ENCODE measurements at regions not wholly inside any gene's neighbourhood (a gene's known extent, or its start where the extent isn't known, plus 50 kb on each side); places are given as distances from the start of the nearest gene placed in this dataset.
"Not testable (repeated sequence)": the region's sequence is repeated elsewhere in the genome, so short reads cannot be mapped to it uniquely, and the experiment has no call there.

DNA sequence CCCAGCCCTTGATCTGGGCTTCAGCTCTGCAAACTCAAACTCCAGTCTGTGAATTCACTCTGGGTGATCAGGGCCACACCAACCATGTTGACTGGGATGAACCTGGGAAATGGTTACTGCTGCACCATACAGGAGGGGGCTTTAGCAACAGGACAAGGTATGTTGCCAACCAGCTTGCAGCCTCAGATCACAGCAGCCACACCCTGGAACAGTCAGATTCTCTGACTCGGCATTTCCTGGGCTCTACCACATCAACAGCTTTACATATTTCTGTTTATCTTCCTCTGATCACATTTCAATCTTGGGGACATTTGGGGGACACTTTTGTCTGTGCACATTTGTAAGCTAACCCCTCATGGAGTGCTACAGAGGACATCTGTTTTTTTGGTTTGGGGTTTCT, 267.0 kb upstream of the NCAM1 start:
- Histone ChIP-seq H3K27ac (ENCODE audit: low read depth, low read length) (no peak overlapping the region), H3K27me3 (ENCODE audit: control insufficient read depth, insufficient read depth, low read length) (no peaks in the 10 kb centered on the region), H3K9me3 (ENCODE audit: control insufficient read depth, insufficient read depth, low read length) (no peaks in the 10 kb centered on the region), H3K4me1 (ENCODE audit: control insufficient read depth, insufficient read depth, low read length) (no peaks in the 10 kb centered on the region), H3K4me3 (ENCODE audit: low read depth, low read length) (no peak overlapping the region), H3K36me3 (ENCODE audit: control insufficient read depth, insufficient read depth, low read length) (no peaks in the 10 kb centered on the region), H3K9ac (ENCODE audit: low read depth, low read length) (no peak overlapping the region)

DNA sequence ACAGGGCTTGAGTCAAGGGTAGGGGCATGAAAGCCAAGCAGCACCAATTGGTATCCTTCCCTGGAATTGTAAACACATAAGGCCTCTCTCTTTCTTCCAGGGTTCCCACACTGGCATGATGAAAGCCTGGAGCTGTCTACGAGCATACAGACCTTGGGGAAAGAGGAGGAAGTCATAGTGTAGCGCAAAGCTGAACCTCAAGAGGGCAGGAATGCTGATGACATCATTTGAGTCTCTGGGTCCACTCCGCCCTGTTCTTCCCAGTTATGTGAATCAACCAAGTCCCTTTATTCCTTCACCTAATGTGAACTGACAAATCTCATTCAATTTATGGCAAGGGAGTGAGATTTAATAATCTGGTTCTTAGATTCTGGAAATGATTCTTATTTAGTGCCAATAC, 266.4 kb upstream of the NCAM1 start:
- no peaks in the 10 kb centered on the region for H3K9me3 ChIP-seq (ENCODE audit: control insufficient read depth, insufficient read depth, low read length)
- no peaks in the 10 kb centered on the region for H3K36me3 ChIP-seq (ENCODE audit: control insufficient read depth, insufficient read depth, low read length)
- H3K27me3 ChIP-seq (ENCODE audit: control insufficient read depth, insufficient read depth, low read length): no peaks in the 10 kb centered on the region
- H3K4me1 ChIP-seq (ENCODE audit: control insufficient read depth, insufficient read depth, low read length): no peaks in the 10 kb centered on the region
- no peak overlapping the region for H3K4me3 ChIP-seq (ENCODE audit: low read depth, low read length)
- H3K27ac ChIP-seq (ENCODE audit: low read depth, low read length): no peak overlapping the region
- no peak overlapping the region for H3K9ac ChIP-seq (ENCODE audit: low read depth, low read length)

DNA sequence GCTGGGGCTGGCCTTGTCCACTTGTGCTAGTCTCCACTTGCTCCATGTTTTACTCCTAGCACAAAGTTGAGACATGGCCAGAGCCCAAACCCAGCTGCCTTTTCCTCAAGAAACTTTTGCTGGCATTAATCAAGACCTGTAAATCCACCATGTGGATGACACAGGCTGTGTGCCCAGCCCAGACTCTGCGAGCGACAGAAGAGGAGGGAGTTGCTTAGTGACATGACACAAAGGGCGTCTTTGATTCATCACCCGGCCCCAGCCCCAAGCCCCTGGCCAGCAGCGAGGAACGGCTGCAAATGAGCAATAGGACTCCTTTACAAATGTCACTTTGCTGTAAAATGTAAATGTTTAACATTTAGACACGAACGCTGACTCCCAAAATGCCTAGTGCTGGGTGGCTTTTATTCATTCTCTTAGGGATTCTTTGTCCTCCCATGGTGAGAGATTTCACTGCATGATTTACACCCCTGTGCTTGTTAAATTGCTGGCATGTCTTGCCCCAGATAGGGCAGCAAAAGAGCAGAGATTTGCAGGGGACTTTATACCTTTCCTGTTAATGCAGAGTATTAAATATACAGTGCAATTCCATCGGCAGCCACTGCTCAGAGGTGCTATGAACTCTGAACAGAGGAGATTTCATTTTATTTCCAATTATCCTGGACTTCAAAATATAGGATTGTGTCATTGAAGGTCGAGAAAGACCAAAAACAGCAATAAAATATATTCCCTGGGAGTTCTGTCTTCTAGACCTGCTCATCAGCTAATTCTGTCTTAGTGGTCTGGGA, 263.6 kb upstream of the NCAM1 start:
- H3K27ac ChIP-seq (ENCODE audit: low read depth, low read length): no peak overlapping the region
- H3K36me3 ChIP-seq (ENCODE audit: control insufficient read depth, insufficient read depth, low read length): no peaks in the 10 kb centered on the region
- no peaks in the 10 kb centered on the region for H3K27me3 ChIP-seq (ENCODE audit: control insufficient read depth, insufficient read depth, low read length)
- H3K4me1 ChIP-seq (ENCODE audit: control insufficient read depth, insufficient read depth, low read length): no peaks in the 10 kb centered on the region
- no peaks in the 10 kb centered on the region for H3K9me3 ChIP-seq (ENCODE audit: control insufficient read depth, insufficient read depth, low read length)
- no peak overlapping the region for H3K4me3 ChIP-seq (ENCODE audit: low read depth, low read length)
- no peak overlapping the region for H3K9ac ChIP-seq (ENCODE audit: low read depth, low read length)

DNA sequence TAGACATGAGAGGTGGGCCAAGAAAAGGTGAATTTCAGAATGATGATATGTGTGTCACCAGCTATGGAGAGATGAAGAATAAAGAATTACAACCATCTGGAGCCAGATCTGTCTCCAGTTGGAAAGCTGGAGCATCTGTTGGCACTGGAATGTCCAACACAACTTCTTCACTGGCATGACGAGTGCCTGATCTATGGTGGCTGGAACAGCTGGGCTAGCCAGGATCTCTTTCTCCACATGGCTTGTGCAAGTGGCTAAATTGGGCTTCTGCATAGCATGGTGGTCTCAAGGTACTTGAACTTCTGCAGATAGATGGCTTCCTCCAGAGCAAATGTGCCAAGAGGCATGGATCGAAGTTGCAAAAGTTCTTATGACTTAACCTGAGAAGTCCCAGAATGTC, 256.1 kb upstream of the NCAM1 start:
- H3K4me3 ChIP-seq (ENCODE audit: low read depth, low read length): no peak overlapping the region
- no peak overlapping the region for H3K9ac ChIP-seq (ENCODE audit: low read depth, low read length)
- H3K4me1 ChIP-seq (ENCODE audit: control insufficient read depth, insufficient read depth, low read length): no peaks in the 10 kb centered on the region
- no peaks in the 10 kb centered on the region for H3K9me3 ChIP-seq (ENCODE audit: control insufficient read depth, insufficient read depth, low read length)
- no peak overlapping the region for H3K27ac ChIP-seq (ENCODE audit: low read depth, low read length)
- no peaks in the 10 kb centered on the region for H3K27me3 ChIP-seq (ENCODE audit: control insufficient read depth, insufficient read depth, low read length)
- H3K36me3 ChIP-seq (ENCODE audit: control insufficient read depth, insufficient read depth, low read length): no peaks in the 10 kb centered on the region

DNA sequence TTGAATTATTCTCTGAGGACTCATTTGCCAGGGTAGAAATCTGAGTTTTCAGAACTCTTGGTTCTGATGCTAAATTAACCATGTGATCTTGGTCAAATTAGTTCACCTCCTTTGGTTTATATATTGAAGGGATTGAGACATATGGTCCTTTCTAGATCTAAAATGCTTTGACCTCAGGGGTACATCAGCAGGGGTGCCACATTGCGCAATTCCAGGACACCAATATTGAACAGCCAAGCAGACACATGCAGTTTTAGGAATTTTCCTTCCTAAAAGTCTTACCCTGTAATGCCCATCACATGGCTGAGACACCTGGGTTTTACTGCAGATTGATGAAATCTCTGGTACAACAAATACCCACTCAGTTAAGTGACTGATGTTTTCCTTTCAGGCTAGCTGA, 254.4 kb upstream of the NCAM1 start:
- H3K4me1 ChIP-seq (ENCODE audit: control insufficient read depth, insufficient read depth, low read length): no peaks in the 10 kb centered on the region
- no peak overlapping the region for H3K27ac ChIP-seq (ENCODE audit: low read depth, low read length)
- H3K9ac ChIP-seq (ENCODE audit: low read depth, low read length): no peak overlapping the region
- H3K4me3 ChIP-seq (ENCODE audit: low read depth, low read length): no peak overlapping the region
- H3K9me3 ChIP-seq (ENCODE audit: control insufficient read depth, insufficient read depth, low read length): no peaks in the 10 kb centered on the region
- no peaks in the 10 kb centered on the region for H3K27me3 ChIP-seq (ENCODE audit: control insufficient read depth, insufficient read depth, low read length)
- H3K36me3 ChIP-seq (ENCODE audit: control insufficient read depth, insufficient read depth, low read length): no peaks in the 10 kb centered on the region

DNA sequence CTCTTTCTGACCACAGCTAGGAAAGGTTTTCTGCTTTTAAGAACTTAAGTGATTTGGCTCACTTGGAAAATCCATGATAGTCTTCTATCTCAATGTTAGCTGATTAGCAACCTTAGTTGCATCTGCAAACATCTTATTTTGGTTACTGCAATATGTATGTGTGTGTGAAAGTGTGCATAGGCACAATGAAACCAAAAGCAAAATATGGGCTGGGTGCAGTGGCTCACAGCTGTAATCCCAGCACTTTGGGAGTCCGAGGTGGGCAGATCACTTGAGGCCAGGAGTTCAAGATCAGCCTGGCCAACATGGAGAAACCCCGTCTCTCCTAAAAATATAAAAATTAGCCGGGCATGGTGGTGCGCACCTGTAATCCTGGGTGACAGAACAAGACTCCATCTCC, 246.9 kb upstream of the NCAM1 start:
- not testable (repeated sequence) for H3K9me3 ChIP-seq (ENCODE audit: control insufficient read depth, insufficient read depth, low read length); H3K27ac ChIP-seq (ENCODE audit: low read depth, low read length); H3K4me1 ChIP-seq (ENCODE audit: control insufficient read depth, insufficient read depth, low read length); H3K4me3 ChIP-seq (ENCODE audit: low read depth, low read length); H3K36me3 ChIP-seq (ENCODE audit: control insufficient read depth, insufficient read depth, low read length); H3K9ac ChIP-seq (ENCODE audit: low read depth, low read length); H3K27me3 ChIP-seq (ENCODE audit: control insufficient read depth, insufficient read depth, low read length)

DNA sequence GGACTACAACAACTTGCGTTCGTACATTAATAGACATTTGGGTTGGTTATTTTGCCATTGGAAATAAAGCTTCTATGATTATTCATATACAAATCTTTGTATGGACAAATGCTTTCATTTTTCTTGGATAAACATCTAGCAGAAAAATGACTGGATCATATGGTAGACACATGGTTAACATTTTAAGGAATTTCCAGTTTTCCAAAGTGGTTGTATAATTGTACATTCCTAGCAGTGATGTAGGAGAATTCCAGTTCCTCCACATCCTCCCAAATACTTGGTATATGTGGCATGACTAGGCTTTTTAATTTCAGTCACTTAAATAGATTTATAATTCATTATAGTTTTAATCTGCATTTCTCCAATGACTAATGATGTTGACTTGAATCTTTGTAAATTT, 246.2 kb upstream of the NCAM1 start:
- H3K9me3 ChIP-seq (ENCODE audit: control insufficient read depth, insufficient read depth, low read length): no peaks in the 10 kb centered on the region
- no peak overlapping the region for H3K9ac ChIP-seq (ENCODE audit: low read depth, low read length)
- no peaks in the 10 kb centered on the region for H3K4me1 ChIP-seq (ENCODE audit: control insufficient read depth, insufficient read depth, low read length)
- no peaks in the 10 kb centered on the region for H3K27me3 ChIP-seq (ENCODE audit: control insufficient read depth, insufficient read depth, low read length)
- no peaks in the 10 kb centered on the region for H3K36me3 ChIP-seq (ENCODE audit: control insufficient read depth, insufficient read depth, low read length)
- H3K27ac ChIP-seq (ENCODE audit: low read depth, low read length): no peak overlapping the region
- H3K4me3 ChIP-seq (ENCODE audit: low read depth, low read length): no peak overlapping the region

DNA sequence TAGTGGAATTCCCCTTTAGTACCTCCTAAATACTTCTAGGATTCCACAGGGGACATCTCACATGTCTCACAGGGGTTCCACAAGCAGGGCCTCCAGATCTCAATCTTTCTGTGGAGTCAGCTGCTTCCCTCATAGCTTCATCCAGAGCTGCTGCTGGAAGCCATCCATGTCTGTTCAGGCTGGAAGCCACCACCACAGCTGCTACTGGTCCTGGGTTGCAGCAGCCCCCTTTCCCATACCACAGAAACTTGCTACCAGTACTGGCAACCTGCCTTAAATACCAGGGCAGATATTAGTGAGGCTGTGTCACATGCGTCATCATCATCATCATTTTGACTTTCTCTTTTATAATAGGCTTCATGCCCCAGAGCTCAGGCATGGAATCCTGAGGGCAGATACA, 242.7 kb upstream of the NCAM1 start:
- H3K27ac ChIP-seq (ENCODE audit: low read depth, low read length): no peak overlapping the region
- H3K4me1 ChIP-seq (ENCODE audit: control insufficient read depth, insufficient read depth, low read length): no peaks in the 10 kb centered on the region
- H3K27me3 ChIP-seq (ENCODE audit: control insufficient read depth, insufficient read depth, low read length): no peaks in the 10 kb centered on the region
- no peaks in the 10 kb centered on the region for H3K9me3 ChIP-seq (ENCODE audit: control insufficient read depth, insufficient read depth, low read length)
- no peak overlapping the region for H3K9ac ChIP-seq (ENCODE audit: low read depth, low read length)
- H3K4me3 ChIP-seq (ENCODE audit: low read depth, low read length): no peak overlapping the region
- no peaks in the 10 kb centered on the region for H3K36me3 ChIP-seq (ENCODE audit: control insufficient read depth, insufficient read depth, low read length)

DNA sequence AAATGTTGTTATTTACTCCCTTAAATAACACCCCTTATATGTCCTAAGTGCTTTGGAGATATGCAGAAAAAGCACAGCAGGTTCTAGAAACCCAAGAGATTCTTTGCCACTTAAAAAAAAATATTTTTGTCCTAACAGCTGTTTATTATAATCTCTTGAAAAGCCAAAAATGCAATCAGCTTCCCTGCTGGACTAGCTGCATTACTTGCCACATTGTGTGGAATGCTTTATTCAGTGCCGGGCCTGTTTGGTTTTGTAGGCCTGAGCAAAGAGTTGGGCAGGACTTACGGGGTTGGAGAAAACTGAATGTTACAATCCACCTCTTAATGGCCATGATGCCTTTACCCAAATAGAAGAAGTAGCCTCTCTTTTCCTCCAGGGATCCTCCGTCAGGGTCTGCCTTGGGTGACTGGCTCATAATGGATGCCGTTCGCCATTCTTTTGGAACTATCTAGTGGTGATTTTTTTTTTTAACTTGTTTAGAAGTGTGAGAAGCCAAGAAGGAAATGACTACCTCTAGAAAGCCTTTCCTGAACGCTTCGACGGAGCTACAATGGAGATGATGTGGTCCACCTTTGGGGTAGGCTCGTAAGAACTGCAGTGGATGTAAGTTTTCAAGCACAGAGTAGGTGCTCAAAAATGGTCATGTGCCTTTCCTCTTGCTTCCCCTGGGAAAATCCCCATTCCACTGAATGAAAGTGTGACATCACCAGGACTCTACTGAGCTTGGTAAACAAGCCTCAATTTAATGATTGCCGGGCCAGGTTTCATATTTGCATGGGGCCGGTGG, 241.3 kb upstream of the NCAM1 start:
- Histone ChIP-seq H3K9ac (ENCODE audit: low read depth, low read length) (no peak overlapping the region), H3K27ac (ENCODE audit: low read depth, low read length) (no peak overlapping the region), H3K4me1 (ENCODE audit: control insufficient read depth, insufficient read depth, low read length) (no peaks in the 10 kb centered on the region), H3K4me3 (ENCODE audit: low read depth, low read length) (no peak overlapping the region), H3K36me3 (ENCODE audit: control insufficient read depth, insufficient read depth, low read length) (no peaks in the 10 kb centered on the region), H3K9me3 (ENCODE audit: control insufficient read depth, insufficient read depth, low read length) (no peaks in the 10 kb centered on the region), H3K27me3 (ENCODE audit: control insufficient read depth, insufficient read depth, low read length) (no peaks in the 10 kb centered on the region)

DNA sequence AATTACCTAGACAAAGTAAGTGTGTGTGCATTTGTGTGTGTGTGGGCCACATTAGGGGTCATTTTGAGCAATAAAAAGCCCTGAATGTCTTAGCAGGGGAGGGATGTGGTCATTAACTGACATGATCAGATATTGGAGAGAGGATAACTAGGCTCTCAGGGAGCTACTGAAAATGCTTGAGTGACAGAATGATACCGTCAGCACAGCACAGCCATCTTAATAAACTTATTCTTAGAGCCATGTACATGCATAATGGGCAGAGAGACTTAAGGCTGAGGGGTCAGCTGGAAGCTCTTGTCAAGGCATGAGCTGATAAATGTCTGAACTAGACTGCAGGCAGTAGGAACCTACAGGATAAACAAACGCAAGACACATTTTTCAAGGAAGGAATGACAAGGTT, 239.1 kb upstream of the NCAM1 start:
- H3K36me3 ChIP-seq (ENCODE audit: control insufficient read depth, insufficient read depth, low read length): no peaks in the 10 kb centered on the region

DNA sequence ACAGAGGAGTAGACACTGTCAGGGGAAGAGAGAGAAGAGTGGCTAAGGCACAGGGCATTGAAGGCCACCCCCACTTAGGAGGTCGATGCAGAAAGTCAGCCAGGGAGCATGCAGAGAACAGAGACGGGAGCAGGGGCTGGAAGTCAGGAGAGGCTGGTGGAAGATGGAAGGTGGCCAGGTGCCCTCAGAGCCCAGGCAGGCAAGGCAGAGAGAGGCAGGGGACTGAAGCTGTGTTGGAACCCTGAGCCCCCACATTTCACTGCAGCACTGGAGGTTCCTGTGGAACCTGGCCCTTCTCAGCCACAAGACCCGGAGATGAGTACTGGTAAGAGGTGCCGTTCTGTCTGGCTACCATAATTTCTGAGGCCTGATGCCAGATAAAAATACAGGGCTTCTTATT, 238.3 kb upstream of the NCAM1 start:
- Histone ChIP-seq H3K9me3 (ENCODE audit: control insufficient read depth, insufficient read depth, low read length) (no peaks in the 10 kb centered on the region), H3K9ac (ENCODE audit: low read depth, low read length) (no peak overlapping the region), H3K36me3 (ENCODE audit: control insufficient read depth, insufficient read depth, low read length) (no peaks in the 10 kb centered on the region), H3K4me1 (ENCODE audit: control insufficient read depth, insufficient read depth, low read length) (no peaks in the 10 kb centered on the region), H3K27me3 (ENCODE audit: control insufficient read depth, insufficient read depth, low read length) (no peaks in the 10 kb centered on the region), H3K4me3 (ENCODE audit: low read depth, low read length) (no peak overlapping the region), H3K27ac (ENCODE audit: low read depth, low read length) (no peak overlapping the region)

More for the DNA sequence above, 239.1 kb upstream of the NCAM1 start:
- no peaks in the 10 kb centered on the region for H3K27me3 ChIP-seq (ENCODE audit: control insufficient read depth, insufficient read depth, low read length)
- H3K27ac ChIP-seq (ENCODE audit: low read depth, low read length): no peak overlapping the region
- no peak overlapping the region for H3K4me3 ChIP-seq (ENCODE audit: low read depth, low read length)
- H3K9me3 ChIP-seq (ENCODE audit: control insufficient read depth, insufficient read depth, low read length): no peaks in the 10 kb centered on the region
- no peaks in the 10 kb centered on the region for H3K4me1 ChIP-seq (ENCODE audit: control insufficient read depth, insufficient read depth, low read length)
- H3K9ac ChIP-seq (ENCODE audit: low read depth, low read length): no peak overlapping the region
